Smooth muscle cell (in vitro differentiated cells): ENCODE measurements at regions not wholly inside any gene's neighbourhood (a gene's known extent, or its start where the extent isn't known, plus 50 kb on each side); places are given as distances from the start of the nearest gene placed in this dataset.

ENCODE experiments used
- DNase-seq: peaks from one replicate; lab custom pipeline; 2025; ENCODE audit not compliant: unreplicated experiment; lab: John Stamatoyannopoulos, UW
- H2AFZ ChIP-seq: fragments of 200-600 bp; sonication (generic); 2 replicates; pipeline ENCODE4 v1.6.0; 2016; ENCODE audit warnings: antibody characterized with exemption, low read depth, mild to moderate bottlenecking
- H3F3A ChIP-seq: fragments of 200-600 bp; sonication (generic); 2 replicates; pipeline ENCODE4 v1.6.0; 2017; ENCODE audit warnings: antibody characterized with exemption, low read depth
- H3K27ac ChIP-seq: fragments of 200-600 bp; sonication (generic); 2 replicates; pipeline ENCODE4 v1.5.1; 2016; ENCODE audit warnings: low read depth, mild to moderate bottlenecking
- H3K27me3 ChIP-seq: fragments of 200-600 bp; sonication (generic); 2 replicates; pipeline ENCODE4 v1.6.1; 2016; ENCODE audit warnings: low read depth, mild to moderate bottlenecking
- H3K36me3 ChIP-seq: fragments of 200-600 bp; sonication (generic); 2 replicates; pipeline ENCODE4 v1.5.1; 2016; ENCODE audit warnings: low read depth
- H3K4me1 ChIP-seq: fragments of 200-600 bp; sonication (generic); 2 replicates; pipeline ENCODE4 v1.5.1; 2016; ENCODE audit warnings: low read depth
- H3K4me2 ChIP-seq: fragments of 200-600 bp; sonication (generic); 2 replicates; pipeline ENCODE4 v1.6.0; 2016; ENCODE audit warnings: mild to moderate bottlenecking
- H3K4me3 ChIP-seq: fragments of 200-600 bp; sonication (generic); 2 replicates; pipeline ENCODE4 v1.5.1; 2016; ENCODE audit warnings: mild to moderate bottlenecking
- H3K79me2 ChIP-seq: fragments of 200-600 bp; sonication (generic); 2 replicates; pipeline ENCODE4 v1.6.0; 2016; ENCODE audit warnings: low read depth, mild to moderate bottlenecking
- H3K9ac ChIP-seq: fragments of 200-600 bp; sonication (generic); 2 replicates; pipeline ENCODE4 v1.6.0; 2016; ENCODE audit warnings: low read depth
- H3K9me3 ChIP-seq: fragments of 200-600 bp; sonication (generic); replicated peaks from 2 replicates; pipeline ENCODE4 v1.5.1; 2016; ENCODE audit warnings: low read depth
- H4K20me1 ChIP-seq: fragments of 200-600 bp; sonication (generic); 2 replicates; pipeline ENCODE4 v1.6.0; 2016; ENCODE audit warnings: low read depth
- WGBS: methylation state at CpG from one replicate; pipeline ENCODE4 v1.1.7; 2016; ENCODE audit warnings: low lambda C conversion rate; 5-methylcytosine and 5-hydroxymethylcytosine counted together
- TF ChIP-seq, protein P1 (sequence below): fragments of 200-600 bp; sonication (generic); IDR thresholded peaks from 2 replicates; pipeline ENCODE4 v1.5.1; 2017; ENCODE audit warnings: borderline replicate concordance, mild to moderate bottlenecking, antibody characterized with exemption; ENCODE audit not compliant: insufficient read depth, poor library complexity, severe bottlenecking

DNA sequence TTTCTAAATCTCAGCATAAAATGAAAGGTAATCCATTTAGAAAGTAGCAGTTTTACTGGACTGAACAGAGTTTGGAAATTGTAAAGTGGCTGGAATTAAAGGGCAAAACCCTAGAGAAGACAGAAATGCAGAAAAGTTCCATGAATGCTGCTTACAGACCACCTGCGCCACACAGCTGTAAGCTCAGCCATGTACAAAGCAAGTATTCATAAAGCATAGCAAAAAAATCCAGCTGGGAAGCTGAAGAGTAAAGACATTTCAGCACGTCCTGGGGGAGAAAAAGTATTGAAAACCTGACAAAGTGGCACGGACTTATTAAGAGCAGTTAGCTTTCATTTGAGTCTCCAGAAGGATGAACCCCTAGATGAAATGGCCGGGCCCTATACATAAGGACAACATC is 220.1 kb upstream of the CNTN5 start:
- Histone ChIP-seq H3K9ac (no peak overlapping the region), H3K4me1 (no peaks in the 10 kb centered on the region), H3K4me3 (no peak overlapping the region), H2AFZ (no peak overlapping the region), H3K27me3 (no peaks in the 10 kb centered on the region), H4K20me1 (no peaks in the 10 kb centered on the region), H3K36me3 (no peaks in the 10 kb centered on the region), H3K27ac (no peak overlapping the region), H3K79me2 (no peaks in the 10 kb centered on the region), H3F3A (no peaks in the 10 kb centered on the region), H3K9me3 (no peaks in the 10 kb centered on the region), H3K4me2 (no peak overlapping the region)
- TF ChIP-seq, protein P1, sequence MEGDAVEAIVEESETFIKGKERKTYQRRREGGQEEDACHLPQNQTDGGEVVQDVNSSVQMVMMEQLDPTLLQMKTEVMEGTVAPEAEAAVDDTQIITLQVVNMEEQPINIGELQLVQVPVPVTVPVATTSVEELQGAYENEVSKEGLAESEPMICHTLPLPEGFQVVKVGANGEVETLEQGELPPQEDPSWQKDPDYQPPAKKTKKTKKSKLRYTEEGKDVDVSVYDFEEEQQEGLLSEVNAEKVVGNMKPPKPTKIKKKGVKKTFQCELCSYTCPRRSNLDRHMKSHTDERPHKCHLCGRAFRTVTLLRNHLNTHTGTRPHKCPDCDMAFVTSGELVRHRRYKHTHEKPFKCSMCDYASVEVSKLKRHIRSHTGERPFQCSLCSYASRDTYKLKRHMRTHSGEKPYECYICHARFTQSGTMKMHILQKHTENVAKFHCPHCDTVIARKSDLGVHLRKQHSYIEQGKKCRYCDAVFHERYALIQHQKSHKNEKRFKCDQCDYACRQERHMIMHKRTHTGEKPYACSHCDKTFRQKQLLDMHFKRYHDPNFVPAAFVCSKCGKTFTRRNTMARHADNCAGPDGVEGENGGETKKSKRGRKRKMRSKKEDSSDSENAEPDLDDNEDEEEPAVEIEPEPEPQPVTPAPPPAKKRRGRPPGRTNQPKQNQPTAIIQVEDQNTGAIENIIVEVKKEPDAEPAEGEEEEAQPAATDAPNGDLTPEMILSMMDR: no peak
- 90% methylated on average over 4 of the region's 4 CpGs for WGBS
- DNase-seq: no peak

DNA sequence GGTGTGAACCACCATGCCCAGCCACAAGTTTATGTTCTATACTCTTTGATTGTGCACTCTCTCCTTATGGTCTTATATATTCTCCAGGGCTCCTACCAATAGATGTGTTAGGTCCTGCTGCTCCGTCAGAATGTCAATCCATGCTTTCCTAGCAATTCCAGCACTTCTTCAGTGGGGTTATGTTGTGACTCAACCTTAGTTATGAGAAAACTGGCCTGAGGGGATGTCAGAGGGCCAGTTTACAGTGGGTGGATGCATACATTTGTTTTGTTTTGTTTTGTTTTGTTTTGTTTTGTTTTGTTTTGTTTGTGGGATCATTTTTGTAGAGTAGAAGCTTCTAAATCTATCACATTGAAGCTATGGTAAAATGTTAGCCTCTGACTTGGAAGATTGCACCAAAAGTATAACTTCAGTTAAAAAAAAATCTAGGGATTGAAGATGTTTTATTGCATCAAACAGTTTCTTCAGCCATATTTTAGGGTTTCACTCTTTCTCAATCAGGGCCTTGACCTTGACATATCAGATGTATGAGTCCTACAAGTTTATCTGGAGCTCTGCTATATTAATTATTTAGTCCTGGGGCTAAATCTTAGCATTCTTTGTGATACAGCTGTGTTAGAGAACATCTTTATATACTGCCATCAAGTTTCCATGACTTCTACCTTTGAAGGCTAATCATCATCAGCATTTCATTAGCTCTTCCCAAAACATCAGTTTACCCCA is 191.6 kb upstream of the CNTN5 start:
- H3K9ac ChIP-seq: no peak overlapping the region
- no peaks in the 10 kb centered on the region for H4K20me1 ChIP-seq
- no peak overlapping the region for H3K4me3 ChIP-seq
- DNase-seq: no peak
- H3K36me3 ChIP-seq: no peaks in the 10 kb centered on the region
- WGBS: 78% methylated on average over 1 of the region's 1 CpG
- no peaks in the 10 kb centered on the region for H3F3A ChIP-seq
- no peaks in the 10 kb centered on the region for H3K27me3 ChIP-seq
- H3K4me1 ChIP-seq: no peaks in the 10 kb centered on the region
- no peak overlapping the region for H3K4me2 ChIP-seq
- no peaks in the 10 kb centered on the region for H3K9me3 ChIP-seq
- H3K27ac ChIP-seq: no peak overlapping the region
- H3K79me2 ChIP-seq: no peaks in the 10 kb centered on the region
- TF ChIP-seq, protein P1: no peak
- no peak overlapping the region for H2AFZ ChIP-seq

DNA sequence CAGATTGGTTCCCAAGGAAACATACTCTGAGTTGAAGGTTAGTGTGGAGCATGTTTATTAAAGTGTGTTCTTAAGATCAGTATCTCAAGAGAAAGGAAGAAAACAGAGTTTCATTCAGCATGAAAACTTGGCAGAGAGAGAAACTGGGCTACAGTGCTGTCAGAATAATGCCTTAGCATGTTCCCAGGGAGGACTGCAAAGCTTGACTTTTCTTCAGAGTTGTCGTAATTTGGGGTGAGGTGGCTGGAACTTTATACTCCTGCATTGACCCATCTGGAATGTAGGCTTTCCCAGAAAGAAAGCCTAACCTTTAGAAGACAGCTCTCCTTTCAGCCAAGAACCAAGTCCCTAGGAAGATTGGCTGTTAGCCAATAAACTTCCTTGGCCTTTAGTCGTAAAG is 190.8 kb upstream of the CNTN5 start:
- TF ChIP-seq, protein P1: no peak
- no peaks in the 10 kb centered on the region for H3K9me3 ChIP-seq
- H3F3A ChIP-seq: no peaks in the 10 kb centered on the region
- DNase-seq: no peak
- no peaks in the 10 kb centered on the region for H3K4me1 ChIP-seq
- H4K20me1 ChIP-seq: no peaks in the 10 kb centered on the region
- H3K27ac ChIP-seq: no peak overlapping the region
- no peaks in the 10 kb centered on the region for H3K27me3 ChIP-seq
- H2AFZ ChIP-seq: no peak overlapping the region
- H3K36me3 ChIP-seq: no peaks in the 10 kb centered on the region
- H3K4me3 ChIP-seq: no peak overlapping the region
- 96% methylated on average over 2 of the region's 2 CpGs for WGBS
- H3K79me2 ChIP-seq: no peaks in the 10 kb centered on the region
- no peak overlapping the region for H3K4me2 ChIP-seq
- H3K9ac ChIP-seq: no peak overlapping the region

- Histone ChIP-seq H3K4me3 (no peak overlapping the region), H3F3A (no peaks in the 10 kb centered on the region), H3K4me1 (no peaks in the 10 kb centered on the region), H3K27ac (no peak overlapping the region), H3K9me3 (no peaks in the 10 kb centered on the region), H3K27me3 (no peaks in the 10 kb centered on the region), H3K36me3 (no peaks in the 10 kb centered on the region), H4K20me1 (no peaks in the 10 kb centered on the region), H3K9ac (no peak overlapping the region), H2AFZ (no peak overlapping the region), H3K4me2 (no peak overlapping the region), H3K79me2 (no peaks in the 10 kb centered on the region)
- DNase-seq: no peak
- WGBS: 85% methylated on average over 4 of the region's 4 CpGs
- TF ChIP-seq, protein P1: no peak
These were observed 186.0 kb upstream of the CNTN5 start for GRCh38 chr11:98834776-98835175.
